HCT116 (cell line): ENCODE measurements at regions not wholly inside any gene's neighbourhood (a gene's known extent, or its start where the extent isn't known, plus 50 kb on each side); places are given as distances from the start of the nearest gene placed in this dataset.

Experiments used
- ATAC-seq: fragments of 200-7000 bp; cut with Tn5 transposase; 2 replicates; pipeline ENCODE4 v1.9.1; 2020; ENCODE audit warnings: mild to moderate bottlenecking, moderate library complexity
- BruUV-seq: library from RNA; stranded (reverse); fragments of 400-500 nt; replicated peaks from 2 replicates; lab custom pipeline; 2021; lab: Mats Ljungman, UMichigan
- CTCF ChIA-PET: fragments of 300-600 bp; sonication (Branson Sonifier 250); formaldehyde crosslinking; loops from one replicate; lab custom pipeline; 2021; ENCODE audit warnings: antibody characterized with exemption; lab: Charles Lee
- POLR2A ChIA-PET: fragments of 300-600, 350-600 bp; sonication (Branson Sonifier 250); formaldehyde crosslinking; loops from one replicate; lab custom pipeline; 2021; ENCODE audit warnings: antibody characterized with exemption; lab: Charles Lee
- RAD21 ChIA-PET, 2 experiments: fragments of 300-600 bp; sonication (Branson Sonifier 250); formaldehyde crosslinking; loops; one replicate each; lab custom pipeline; 2023; ENCODE audit warnings: low total read pairs in 2 of 2; ENCODE audit not compliant: uncharacterized antibody in 2 of 2, unreplicated experiment in 2 of 2, low non-redundant PET in 1 of 2; lab: Charles Lee
- DNase-seq: peaks from one replicate; pipeline ENCODE4 v3.0.0-alpha.2; 2010; ENCODE audit warnings: low read depth, low spot score
- H2AFZ ChIP-seq: fragments of 200-600 bp; shearing (Covaris generic), sonication (generic); 2 replicates; pipeline ENCODE4 v1.6.1; 2017; ENCODE audit warnings: low read depth, mixed run types, mixed read lengths, antibody characterized with exemption, low read length; ENCODE audit not compliant: poor library complexity, severe bottlenecking
- H3K27ac ChIP-seq: 2 replicates; pipeline ENCODE4 v1.5.1; 2012; ENCODE audit warnings: low read depth, low read length
- H3K27me3 ChIP-seq: fragments of 200-600 bp; sonication (generic); 2 replicates; pipeline ENCODE4 v1.6.1; 2016; ENCODE audit warnings: mixed run types, low read length, mixed read lengths; ENCODE audit not compliant: insufficient read depth
- H3K36me3 ChIP-seq, 2 experiments: fragments of 200-500 bp in 1 of 2; fragments of 200-600 bp in 1 of 2; sonication (Bioruptor generic) in 1 of 2; sonication (generic) in 1 of 2; 2 replicates each; pipeline versions ENCODE4 v1.5.1 to v1.6.1; 2014 to 2016; ENCODE audit warnings: low read length in 2 of 2, inconsistent platforms in 1 of 2, mixed read lengths in 1 of 2, mixed run types in 1 of 2; ENCODE audit not compliant: insufficient read depth in 2 of 2, control insufficient read depth in 1 of 2
- H3K4me1 ChIP-seq, 2 experiments: fragments of 200-600 bp in 1 of 2; sonication (generic) in 1 of 2; 2 replicates each; pipeline versions ENCODE4 v1.5.1 to v1.6.1; 2012 to 2017; ENCODE audit warnings: low read length in 2 of 2, inconsistent platforms in 1 of 2, mild to moderate bottlenecking in 1 of 2, mixed read lengths in 1 of 2, mixed run types in 1 of 2, moderate library complexity in 1 of 2; ENCODE audit not compliant: insufficient read depth in 2 of 2, control insufficient read depth in 1 of 2
- H3K4me2 ChIP-seq: fragments of 200-600 bp; sonication (generic); 2 replicates; pipeline ENCODE4 v1.6.1; 2017; ENCODE audit warnings: mixed run types, low read length, mixed read lengths
- H3K4me3 ChIP-seq, 2 experiments: fragments of 200-600 bp in 1 of 2; sonication (generic) in 1 of 2; replicated peaks in 1 of 2; 2 replicates each; pipeline ENCODE4 v1.5.1; 2011 to 2016; ENCODE audit warnings: low read length in 2 of 2, control low read depth in 1 of 2, low read depth in 1 of 2, mild to moderate bottlenecking in 1 of 2, mixed read lengths in 1 of 2, mixed run types in 1 of 2
- H3K79me2 ChIP-seq: fragments of 200-600 bp; sonication (generic); 2 replicates; pipeline ENCODE4 v1.6.1; 2017; ENCODE audit warnings: mild to moderate bottlenecking, mixed run types, low read length, moderate library complexity, mixed read lengths; ENCODE audit not compliant: insufficient read depth
- H3K9ac ChIP-seq: fragments of 200-600 bp; sonication (generic); 2 replicates; pipeline ENCODE4 v1.6.1; 2016; ENCODE audit warnings: low read length, mixed read lengths
- H3K9me2 ChIP-seq: fragments of 200-600 bp; sonication (generic), shearing (Covaris generic); 2 replicates; pipeline ENCODE4 v1.6.1; 2017; ENCODE audit warnings: mixed run types, mild to moderate bottlenecking, moderate library complexity; ENCODE audit not compliant: insufficient read depth
- H3K9me3 ChIP-seq, 2 experiments: fragments of 200-500 bp in 1 of 2; fragments of 200-600 bp in 1 of 2; sonication (Bioruptor generic) in 1 of 2; sonication (generic) in 1 of 2; 2 replicates each; pipeline ENCODE4 v1.6.1; 2014 to 2017; ENCODE audit warnings: low read length in 2 of 2, mixed read lengths in 2 of 2, inconsistent platforms in 1 of 2, low read depth in 1 of 2, mild to moderate bottlenecking in 1 of 2, mixed run types in 1 of 2, moderate library complexity in 1 of 2; ENCODE audit not compliant: control insufficient read depth in 1 of 2, insufficient read depth in 1 of 2
- H4K20me1 ChIP-seq: fragments of 200-600 bp; sonication (generic), shearing (Covaris generic); 2 replicates; pipeline ENCODE4 v1.6.1; 2017; ENCODE audit warnings: mixed run types, mild to moderate bottlenecking, moderate library complexity; ENCODE audit not compliant: insufficient read depth
- CEBPB ChIP-seq: IDR thresholded peaks from 2 replicates; pipeline ENCODE4 v1.6.1; 2012; ENCODE audit warnings: low read depth
- ELF1 ChIP-seq: IDR thresholded peaks from 2 replicates; pipeline ENCODE4 v1.6.1; 2012; ENCODE audit warnings: low read depth, borderline replicate concordance
- EZH2 ChIP-seq: fragments of 200-600 bp; sonication (generic); IDR thresholded peaks from 2 replicates; pipeline ENCODE4 v1.6.1; 2017; ENCODE audit warnings: antibody characterized with exemption, mixed run types
- EZH2phosphoT487 ChIP-seq: fragments of 200-600 bp; IDR thresholded peaks from 2 replicates; pipeline ENCODE4 v1.6.1; 2018; ENCODE audit warnings: antibody characterized with exemption, borderline replicate concordance
- FOSL1 ChIP-seq: IDR thresholded peaks from 2 replicates; pipeline ENCODE4 v1.6.1; 2012; ENCODE audit warnings: low read depth
- POLR2AphosphoS5 ChIP-seq: IDR thresholded peaks from 2 replicates; pipeline ENCODE4 v1.6.1; 2011; ENCODE audit warnings: mild to moderate bottlenecking, low read depth, low read length, moderate library complexity
- SIN3A ChIP-seq: IDR thresholded peaks from 2 replicates; pipeline ENCODE4 v1.6.1; 2012; ENCODE audit warnings: low read depth
- SRF ChIP-seq: IDR thresholded peaks from 2 replicates; pipeline ENCODE4 v1.6.1; 2012; ENCODE audit warnings: low read depth
- YY1 ChIP-seq: IDR thresholded peaks from 2 replicates; pipeline ENCODE4 v1.6.1; 2011; ENCODE audit warnings: low read length, low read depth, moderate library complexity, mild to moderate bottlenecking; ENCODE audit not compliant: insufficient replicate concordance; ENCODE audit errors: extremely low read depth
- ZFX ChIP-seq: fragments of 450-650 bp; IDR thresholded peaks from 2 replicates; pipeline ENCODE4 v1.6.1; 2017
- ZNF274 ChIP-seq: fragments of 200-500 bp; sonication (Bioruptor generic); IDR thresholded peaks from 2 replicates; pipeline ENCODE4 v1.6.1; 2014; ENCODE audit warnings: mild to moderate bottlenecking, low read depth, low read length, inconsistent platforms
- intact Hi-C: fragments of 100-400 bp; cut with micrococcal nuclease; formaldehyde crosslinking; loops from 2 replicates; pipeline ENCODE4 v1.10.0; 2022
- TF ChIP-seq, protein P1 (sequence below): IDR thresholded peaks from 2 replicates; pipeline ENCODE4 v1.6.1; 2011; ENCODE audit warnings: mild to moderate bottlenecking, low read length, moderate library complexity; ENCODE audit not compliant: insufficient replicate concordance; ENCODE audit errors: extremely low read depth
- TF ChIP-seq, protein P2 (sequence below): IDR thresholded peaks from 2 replicates; pipeline ENCODE4 v1.6.1; 2012
- TF ChIP-seq, protein P3 (sequence below): IDR thresholded peaks from 2 replicates; pipeline ENCODE4 v1.6.1; 2012; ENCODE audit warnings: low read depth

GRCh38 chr13:69199664-69200063, 908.0 kb upstream of the ATXN8OS start:
- H3K27me3 ChIP-seq: no peaks in the 10 kb centered on the region
- H3K9me3 ChIP-seq: peaks cover 0 to 4% of the 10 kb centered on the region in 2 experiments; a peak in 1 of 4 replicates
- no peaks in the 10 kb centered on the region for H3K36me3 ChIP-seq
- no peak overlapping the region for H3K27ac ChIP-seq
- no peak overlapping the region for H3K4me3 ChIP-seq
- no peaks in the 10 kb centered on the region for H4K20me1 ChIP-seq
- intact Hi-C loops: no loop called here
- no peaks in the 10 kb centered on the region for H3K79me2 ChIP-seq
- ATAC-seq (no peak), DNase-seq (no peak)
- BruUV-seq: no TSS peak
- H3K4me2 ChIP-seq: no peak overlapping the region
- no peaks in the 10 kb centered on the region for H3K4me1 ChIP-seq
- H2AFZ ChIP-seq: no peak overlapping the region
- RAD21 ChIA-PET: no interaction called here
- POLR2A ChIA-PET: no interaction called here
- TF ChIP-seq ELF1 (no peak), ZFX (no peak), YY1 (no peak), SRF (no peak), EZH2phosphoT487 (no peak), ZNF274 (no peak), FOSL1 (no peak), POLR2AphosphoS5 (no peak), CEBPB (no peak), SIN3A (no peak), EZH2 (no peak)
- TF ChIP-seq, protein P1, sequence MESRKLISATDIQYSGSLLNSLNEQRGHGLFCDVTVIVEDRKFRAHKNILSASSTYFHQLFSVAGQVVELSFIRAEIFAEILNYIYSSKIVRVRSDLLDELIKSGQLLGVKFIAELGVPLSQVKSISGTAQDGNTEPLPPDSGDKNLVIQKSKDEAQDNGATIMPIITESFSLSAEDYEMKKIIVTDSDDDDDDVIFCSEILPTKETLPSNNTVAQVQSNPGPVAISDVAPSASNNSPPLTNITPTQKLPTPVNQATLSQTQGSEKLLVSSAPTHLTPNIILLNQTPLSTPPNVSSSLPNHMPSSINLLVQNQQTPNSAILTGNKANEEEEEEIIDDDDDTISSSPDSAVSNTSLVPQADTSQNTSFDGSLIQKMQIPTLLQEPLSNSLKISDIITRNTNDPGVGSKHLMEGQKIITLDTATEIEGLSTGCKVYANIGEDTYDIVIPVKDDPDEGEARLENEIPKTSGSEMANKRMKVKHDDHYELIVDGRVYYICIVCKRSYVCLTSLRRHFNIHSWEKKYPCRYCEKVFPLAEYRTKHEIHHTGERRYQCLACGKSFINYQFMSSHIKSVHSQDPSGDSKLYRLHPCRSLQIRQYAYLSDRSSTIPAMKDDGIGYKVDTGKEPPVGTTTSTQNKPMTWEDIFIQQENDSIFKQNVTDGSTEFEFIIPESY: no peak
- TF ChIP-seq, protein P2, sequence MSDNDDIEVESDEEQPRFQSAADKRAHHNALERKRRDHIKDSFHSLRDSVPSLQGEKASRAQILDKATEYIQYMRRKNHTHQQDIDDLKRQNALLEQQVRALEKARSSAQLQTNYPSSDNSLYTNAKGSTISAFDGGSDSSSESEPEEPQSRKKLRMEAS: no peak
- TF ChIP-seq, protein P3, sequence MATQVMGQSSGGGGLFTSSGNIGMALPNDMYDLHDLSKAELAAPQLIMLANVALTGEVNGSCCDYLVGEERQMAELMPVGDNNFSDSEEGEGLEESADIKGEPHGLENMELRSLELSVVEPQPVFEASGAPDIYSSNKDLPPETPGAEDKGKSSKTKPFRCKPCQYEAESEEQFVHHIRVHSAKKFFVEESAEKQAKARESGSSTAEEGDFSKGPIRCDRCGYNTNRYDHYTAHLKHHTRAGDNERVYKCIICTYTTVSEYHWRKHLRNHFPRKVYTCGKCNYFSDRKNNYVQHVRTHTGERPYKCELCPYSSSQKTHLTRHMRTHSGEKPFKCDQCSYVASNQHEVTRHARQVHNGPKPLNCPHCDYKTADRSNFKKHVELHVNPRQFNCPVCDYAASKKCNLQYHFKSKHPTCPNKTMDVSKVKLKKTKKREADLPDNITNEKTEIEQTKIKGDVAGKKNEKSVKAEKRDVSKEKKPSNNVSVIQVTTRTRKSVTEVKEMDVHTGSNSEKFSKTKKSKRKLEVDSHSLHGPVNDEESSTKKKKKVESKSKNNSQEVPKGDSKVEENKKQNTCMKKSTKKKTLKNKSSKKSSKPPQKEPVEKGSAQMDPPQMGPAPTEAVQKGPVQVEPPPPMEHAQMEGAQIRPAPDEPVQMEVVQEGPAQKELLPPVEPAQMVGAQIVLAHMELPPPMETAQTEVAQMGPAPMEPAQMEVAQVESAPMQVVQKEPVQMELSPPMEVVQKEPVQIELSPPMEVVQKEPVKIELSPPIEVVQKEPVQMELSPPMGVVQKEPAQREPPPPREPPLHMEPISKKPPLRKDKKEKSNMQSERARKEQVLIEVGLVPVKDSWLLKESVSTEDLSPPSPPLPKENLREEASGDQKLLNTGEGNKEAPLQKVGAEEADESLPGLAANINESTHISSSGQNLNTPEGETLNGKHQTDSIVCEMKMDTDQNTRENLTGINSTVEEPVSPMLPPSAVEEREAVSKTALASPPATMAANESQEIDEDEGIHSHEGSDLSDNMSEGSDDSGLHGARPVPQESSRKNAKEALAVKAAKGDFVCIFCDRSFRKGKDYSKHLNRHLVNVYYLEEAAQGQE: no peak
- H3K9ac ChIP-seq: no peak overlapping the region
- H3K9me2 ChIP-seq: no peaks in the 10 kb centered on the region
- CTCF ChIA-PET: no interaction called here
